ENCODE measurements at regions not wholly inside any gene's neighbourhood (a gene's known extent, or its start where the extent isn't known, plus 50 kb on each side); places are given as distances from the start of the nearest gene placed in this dataset.

GRCh38 chr3:59268170-59268569 lies 218.3 kb upstream of the CFAP20DC start:
- in situ Hi-C loops (cut with MboI; ENCODE audit: low sequenced_read_pairs, unreplicated experiment) = no loop called here
- TF ChIP-seq CTCF (IDR thresholded peaks at IDR 0.05; ENCODE audit: borderline replicate concordance, control extremely low read depth, extremely low read depth, insufficient read depth, missing control alignments) = no peak
- DNase-seq (ENCODE audit: low spot score) = no peak

GRCh38 chr3:59267021-59267420 lies 217.2 kb upstream of the CFAP20DC start:
- no peak for DNase-seq (ENCODE audit: low spot score)
- in situ Hi-C loops (cut with MboI; ENCODE audit: low sequenced_read_pairs, unreplicated experiment) = no loop called here
- TF ChIP-seq CTCF (IDR thresholded peaks at IDR 0.05; ENCODE audit: borderline replicate concordance, control extremely low read depth, extremely low read depth, insufficient read depth, missing control alignments) = no peak

- in situ Hi-C loops (cut with MboI; ENCODE audit: low sequenced_read_pairs, unreplicated experiment) = no loop called here
- TF ChIP-seq CTCF (IDR thresholded peaks at IDR 0.05; ENCODE audit: borderline replicate concordance, control extremely low read depth, extremely low read depth, insufficient read depth, missing control alignments) = no peak
- no peak for DNase-seq (ENCODE audit: low spot score)
Measured at GRCh38 chr3:59266551-59266950, 216.7 kb upstream of the CFAP20DC start.

GRCh38 chr3:59265566-59265965 lies 215.7 kb upstream of the CFAP20DC start:
- DNase-seq (ENCODE audit: low spot score) = no peak
- TF ChIP-seq CTCF (IDR thresholded peaks at IDR 0.05; ENCODE audit: borderline replicate concordance, control extremely low read depth, extremely low read depth, insufficient read depth, missing control alignments) = no peak
- in situ Hi-C loops (cut with MboI; ENCODE audit: low sequenced_read_pairs, unreplicated experiment) = no loop called here

- TF ChIP-seq CTCF (IDR thresholded peaks at IDR 0.05; ENCODE audit: borderline replicate concordance, control extremely low read depth, extremely low read depth, insufficient read depth, missing control alignments) = no peak
- in situ Hi-C loops (cut with MboI; ENCODE audit: low sequenced_read_pairs, unreplicated experiment) = no loop called here
- no peak for DNase-seq (ENCODE audit: low spot score)
Measured at GRCh38 chr3:59264366-59264765, 214.5 kb upstream of the CFAP20DC start.

- TF ChIP-seq CTCF (IDR thresholded peaks at IDR 0.05; ENCODE audit: borderline replicate concordance, control extremely low read depth, extremely low read depth, insufficient read depth, missing control alignments) = no peak
- in situ Hi-C loops (cut with MboI; ENCODE audit: low sequenced_read_pairs, unreplicated experiment) = no loop called here
- DNase-seq (ENCODE audit: low spot score) = no peak
Measured at GRCh38 chr3:59263152-59263551, 213.3 kb upstream of the CFAP20DC start.

GRCh38 chr3:59262076-59262498 lies 212.3 kb upstream of the CFAP20DC start:
- in situ Hi-C loops (cut with MboI; ENCODE audit: low sequenced_read_pairs, unreplicated experiment) = no loop called here
- no peak for TF ChIP-seq CTCF (IDR thresholded peaks at IDR 0.05; ENCODE audit: borderline replicate concordance, control extremely low read depth, extremely low read depth, insufficient read depth, missing control alignments)
- peak; percentile 11 for DNase-seq (ENCODE audit: low spot score)
